ENCODE measurements at regions not wholly inside any gene's neighbourhood (a gene's known extent, or its start where the extent isn't known, plus 50 kb on each side); places are given as distances from the start of the nearest gene placed in this dataset.

GRCh38 chr11:119979701-119980100 lies 158.2 kb downstream of the TRIM29 start:
- TF ChIP-seq CTCF (IDR thresholded peaks at IDR 0.05) (no peak), POLR2A (IDR thresholded peaks at IDR 0.05) (no peak)

Measured in prostate gland (tissue), 2 donors.